ENCODE measurements at regions not wholly inside any gene's neighbourhood (a gene's known extent, or its start where the extent isn't known, plus 50 kb on each side); places are given as distances from the start of the nearest gene placed in this dataset.

DNA sequence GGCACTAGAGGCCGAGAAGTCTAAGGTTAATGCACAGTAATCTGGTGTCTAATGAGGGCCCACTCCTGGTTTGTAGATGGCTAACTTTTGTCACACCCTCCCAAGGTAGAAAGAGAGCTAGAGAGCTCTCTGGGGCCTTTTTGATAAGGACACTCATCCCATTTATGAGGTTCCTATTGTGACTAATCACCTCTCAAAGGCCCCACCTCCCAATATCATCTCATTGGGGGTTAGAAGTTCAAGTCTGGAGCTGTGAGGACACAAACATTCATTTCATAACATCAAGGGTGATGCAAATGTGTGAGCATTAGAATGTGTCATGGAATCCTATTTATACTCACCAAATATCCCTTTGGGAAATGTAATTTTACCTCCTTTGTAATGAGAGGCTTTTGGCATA is 79.2 kb upstream of the SLC10A2 start:
- no peak overlapping the region for H2BK12ac ChIP-seq (ENCODE audit: low read depth, low read length)
- H3K23me2 ChIP-seq (ENCODE audit: low read depth, low read length), result no peaks in the 10 kb centered on the region
- H3K56ac ChIP-seq (replicated peaks; ENCODE audit: insufficient read length, low read depth, low read length), result no peak overlapping the region
- H3K18ac ChIP-seq (ENCODE audit: extremely low read depth, low read length), result no peak overlapping the region
- H4K91ac ChIP-seq (replicated peaks; ENCODE audit: insufficient read length, low read length), result no peak overlapping the region
- no peak overlapping the region for H3K27ac ChIP-seq (ENCODE audit: low read depth, low read length)
- H3K79me2 ChIP-seq (ENCODE audit: control insufficient read depth in 1 of 2, insufficient read depth in 2 of 2, low read length in 2 of 2), result no peaks in the 10 kb centered on the region
- FAIRE-seq (no peak), DNase-seq (ENCODE audit: low read depth in 1 of 2, low spot score in 2 of 2) (no peak)
- no peak overlapping the region for H2BK15ac ChIP-seq (ENCODE audit: low read length)
- no peak overlapping the region for H3K4me3 ChIP-seq (ENCODE audit: extremely low read depth in 1 of 4, insufficient read depth in 2 of 4, low read depth in 3 of 4, low read length in 4 of 4)
- no peak overlapping the region for H2AFZ ChIP-seq (ENCODE audit: low read length)
- no peaks in the 10 kb centered on the region for H3K36me3 ChIP-seq (ENCODE audit: control insufficient read depth in 2 of 4, insufficient read depth in 4 of 4, low read length in 3 of 4)
- no peak overlapping the region for H3K23ac ChIP-seq (ENCODE audit: insufficient read length)
- ChIA-PET CTCF (ENCODE audit: partially characterized antibody) (interaction anchor here (0.8 kb wide), 1 partner anchor 218 kb away, joined by 4 read pairs; no protein-coding TSS in a partner anchor), POLR2A (ENCODE audit: partially characterized antibody) (no interaction called here)
- no peak overlapping the region for H2AK5ac ChIP-seq (ENCODE audit: low read depth, low read length)
- H2BK20ac ChIP-seq (ENCODE audit: low read length), result no peak overlapping the region
- no peaks in the 10 kb centered on the region for H3K9me3 ChIP-seq (ENCODE audit: insufficient read depth in 2 of 2, low read depth in 1 of 2, low read length in 1 of 2)
- H3K4me2 ChIP-seq (ENCODE audit: insufficient read depth in 1 of 2, low read depth in 2 of 2, low read length in 2 of 2), result no peak overlapping the region
- no peak overlapping the region for H3K9ac ChIP-seq (replicated peaks in 1 of 4; ENCODE audit: extremely low read depth in 1 of 4, low read depth in 3 of 4, low read length in 3 of 4)
- H2BK5ac ChIP-seq (ENCODE audit: low read depth, low read length), result no peak overlapping the region
- H3K4me1 ChIP-seq (replicated peaks in 1 of 4; ENCODE audit: control insufficient read depth in 3 of 4, insufficient read depth in 4 of 4, low read length in 3 of 4), result no peaks in the 10 kb centered on the region
- H3K79me1 ChIP-seq (ENCODE audit: low read depth, low read length), result no peaks in the 10 kb centered on the region
- WGBS, 2 experiments (ENCODE audit: extremely low coverage in 1 of 2, insufficient coverage in 1 of 2, insufficient read length in 1 of 2, insufficient replicate concordance in 2 of 2, low coverage in 1 of 2, low lambda C conversion rate in 2 of 2, missing lambda C conversion rate in 1 of 2), result 82% methylated on average over 1 of the region's 1 CpG; no CpG with 5 or more reads in 1 of the 2 experiments
- no peak overlapping the region for H4K8ac ChIP-seq (ENCODE audit: extremely low read depth, insufficient read depth, low read length)
- H3K14ac ChIP-seq (ENCODE audit: insufficient read length), result no peak overlapping the region
- H3K4ac ChIP-seq (replicated peaks; ENCODE audit: insufficient read length, low read depth, low read length), result no peak overlapping the region
- no peak overlapping the region for H2BK120ac ChIP-seq (replicated peaks; ENCODE audit: low read depth, low read length)
- peaks cover 0 to under 1% (median 0%) of the 10 kb centered on the region in 4 experiments; a peak in 1 of 7 replicates for H3K27me3 ChIP-seq (replicated peaks in 1 of 4; ENCODE audit: control insufficient read depth in 3 of 4, extremely low read depth in 1 of 4, insufficient read depth in 3 of 4, low read length in 3 of 4)
- H4K5ac ChIP-seq (ENCODE audit: insufficient read length, low read depth, low read length), result no peak overlapping the region
- no peaks in the 10 kb centered on the region for H4K20me1 ChIP-seq (replicated peaks in 1 of 2; ENCODE audit: control insufficient read depth in 1 of 2, insufficient read depth in 2 of 2, low read length in 2 of 2)
- no peak for TF ChIP-seq CBX5 (IDR thresholded peaks at IDR 0.05; ENCODE audit: low read depth, low read length)
- no peak for TF ChIP-seq POLR2AphosphoS5 (IDR thresholded peaks at IDR 0.05; ENCODE audit: low read depth, low read length)
